GM21619 (cell line): ENCODE measurements at regions not wholly inside any gene's neighbourhood (a gene's known extent, or its start where the extent isn't known, plus 50 kb on each side); places are given as distances from the start of the nearest gene placed in this dataset.

Source experiments
- ATAC-seq: cut with Tn5 transposase; IDR thresholded peaks from one replicate; pipeline ENCODE4 v1.9.1; 2021; ENCODE audit not compliant: unreplicated experiment

- ATAC-seq: no peak
These were observed 156.2 kb downstream of the MELK start for GRCh38 chr9:36728651-36729520.

GRCh38 chr9:36729906-36730305 is 157.2 kb downstream of the MELK start:
- ATAC-seq: no peak

GRCh38 chr9:36730414-36730813 is 157.7 kb downstream of the MELK start:
- no peak for ATAC-seq

- ATAC-seq: no peak
These were observed 158.6 kb downstream of the MELK start for GRCh38 chr9:36731068-36731956.

- ATAC-seq: no peak
These were observed 162.0 kb downstream of the MELK start for GRCh38 chr9:36734737-36735136.

GRCh38 chr9:36736648-36737047 is 164.0 kb downstream of the MELK start:
- no peak for ATAC-seq

GRCh38 chr9:36738318-36738976 is 165.8 kb downstream of the MELK start:
- no peak for ATAC-seq

GRCh38 chr9:36739373-36740116 is 166.8 kb downstream of the MELK start:
- ATAC-seq: no peak

- no peak for ATAC-seq
These were observed 169.6 kb downstream of the MELK start for GRCh38 chr9:36742264-36742663.

- no peak for ATAC-seq
These were observed 172.0 kb downstream of the MELK start for GRCh38 chr9:36744678-36745077.

GRCh38 chr9:36745977-36746376 is 173.3 kb downstream of the MELK start:
- no peak for ATAC-seq

- no peak for ATAC-seq
These were observed 173.7 kb downstream of the MELK start for GRCh38 chr9:36746415-36746814.

GRCh38 chr9:36748322-36748899 is 175.7 kb downstream of the MELK start:
- no peak for ATAC-seq

GRCh38 chr9:36749461-36749860 is 176.8 kb downstream of the MELK start:
- ATAC-seq: no peak

- no peak for ATAC-seq
These were observed 177.9 kb downstream of the MELK start for GRCh38 chr9:36750630-36751029.

- no peak for ATAC-seq
These were observed 182.3 kb downstream of the MELK start for GRCh38 chr9:36755019-36755418.

- no peak for ATAC-seq
These were observed 186.4 kb downstream of the MELK start for GRCh38 chr9:36759141-36759540.

GRCh38 chr9:36759976-36760375 is 187.3 kb downstream of the MELK start:
- no peak for ATAC-seq

- no peak for ATAC-seq
These were observed 188.1 kb downstream of the MELK start for GRCh38 chr9:36760667-36761420.

GRCh38 chr9:36762958-36763357 is 190.3 kb downstream of the MELK start:
- no peak for ATAC-seq
